GM12878 (cell line): ENCODE measurements at regions not wholly inside any gene's neighbourhood (a gene's known extent, or its start where the extent isn't known, plus 50 kb on each side); places are given as distances from the start of the nearest gene placed in this dataset.

Source experiments
- ATAC-seq: fragments of 200-7000 bp; cut with Tn5 transposase; 3 replicates; pipeline ENCODE4 v1.9.1; 2020; ENCODE audit warnings: mild to moderate bottlenecking, moderate library complexity
- BruUV-seq: library from RNA; stranded (reverse); fragments of 400-500 nt; replicated peaks from 2 replicates; lab custom pipeline; 2021; lab: Mats Ljungman, UMichigan
- CTCF ChIA-PET: fragments of 300-600 bp; sonication (Branson Sonifier 250); formaldehyde crosslinking; extraction: SDS; loops from one replicate; lab custom pipeline; 2021; ENCODE audit warnings: inconsistent platforms; lab: Yijun Ruan, JAX
- POLR2A ChIA-PET: fragments of 350-600 bp; formaldehyde crosslinking; extraction: SDS; loops from one replicate; lab custom pipeline; 2021; ENCODE audit warnings: inconsistent platforms; lab: Charles Lee
- RAD21 ChIA-PET: fragments of 300-600 bp; sonication (Branson Sonifier 250); formaldehyde crosslinking; loops from one replicate; lab custom pipeline; 2023; ENCODE audit warnings: antibody characterized with exemption; ENCODE audit not compliant: unreplicated experiment; lab: Charles Lee
- SMC1A ChIA-PET: fragments of 300-600 bp; sonication (Branson Sonifier 250); formaldehyde crosslinking; loops from one replicate; lab custom pipeline; 2023; ENCODE audit not compliant: unreplicated experiment, uncharacterized antibody; lab: Charles Lee
- DNase-seq: peaks from one replicate; pipeline ENCODE4 v3.0.0-alpha.2; 2011; ENCODE audit warnings: low read depth, low spot score
- FAIRE-seq: peaks from 3 replicates; lab custom pipeline; 2011; peaks lifted over from hg19 to GRCh38; lab: Jason Lieb, UNC
- H2AFZ ChIP-seq: 2 replicates; pipeline ENCODE4 v1.6.0; 2011; ENCODE audit warnings: low read depth, low read length, control low read depth; ENCODE audit not compliant: control insufficient read depth
- H3K27ac ChIP-seq: 2 replicates; pipeline ENCODE4 v1.5.1; 2011; ENCODE audit warnings: control low read depth; ENCODE audit not compliant: control insufficient read depth, insufficient read depth
- H3K27me3 ChIP-seq, 2 experiments: replicated peaks in 1 of 2; 2 replicates each; pipeline versions ENCODE4 v1.6.0 to v1.6.1; 2011; ENCODE audit warnings: low read length in 1 of 2; ENCODE audit not compliant: control insufficient read depth in 2 of 2, insufficient read depth in 2 of 2
- H3K36me3 ChIP-seq, 2 experiments: 2 replicates each; pipeline ENCODE4 v1.5.1; 2011; ENCODE audit warnings: low read length in 1 of 2; ENCODE audit not compliant: control insufficient read depth in 2 of 2, insufficient read depth in 2 of 2
- H3K4me1 ChIP-seq: 2 replicates; pipeline ENCODE4 v1.6.1; 2011; ENCODE audit warnings: mild to moderate bottlenecking, low read length, moderate library complexity, mixed read lengths; ENCODE audit not compliant: control insufficient read depth, insufficient read depth
- H3K4me2 ChIP-seq: 2 replicates; pipeline ENCODE4 v1.6.0; 2011; ENCODE audit warnings: control low read depth; ENCODE audit not compliant: control insufficient read depth, insufficient read depth
- H3K4me3 ChIP-seq: fragments of 200-600 bp; sonication (generic); 2 replicates; pipeline ENCODE4 v1.5.1; 2016
- H3K79me2 ChIP-seq: 2 replicates; pipeline ENCODE4 v1.6.0; 2011; ENCODE audit warnings: low read length; ENCODE audit not compliant: control insufficient read depth, insufficient read depth
- H3K9ac ChIP-seq: 2 replicates; pipeline ENCODE4 v1.8.0; 2011; ENCODE audit warnings: low read length, control low read depth, mixed read lengths; ENCODE audit not compliant: control insufficient read depth, insufficient read depth
- H3K9me3 ChIP-seq: replicated peaks from 3 replicates; pipeline ENCODE4 v1.5.1; 2011; ENCODE audit warnings: mild to moderate bottlenecking, low read length; ENCODE audit not compliant: control insufficient read depth, insufficient read depth
- H4K20me1 ChIP-seq: 2 replicates; pipeline ENCODE4 v1.6.0; 2011; ENCODE audit not compliant: control insufficient read depth, insufficient read depth
- BCL11A ChIP-seq: IDR thresholded peaks from 2 replicates; pipeline ENCODE4 v1.6.1; 2011; ENCODE audit warnings: low read depth, low read length
- CBX5 ChIP-seq: sonication (generic); IDR thresholded peaks from 2 replicates; pipeline ENCODE4 v1.6.1; 2016; ENCODE audit warnings: low read depth, moderate library complexity, mild to moderate bottlenecking, inconsistent platforms
- CHD4 ChIP-seq: fragments of 200-600 bp; sonication (generic); IDR thresholded peaks from 2 replicates; pipeline ENCODE4 v1.6.1; 2016; ENCODE audit warnings: mild to moderate bottlenecking
- JUNB ChIP-seq: IDR thresholded peaks from 2 replicates; pipeline ENCODE4 v1.6.1; 2016; ENCODE audit warnings: antibody characterized with exemption, mild to moderate bottlenecking
- NKRF ChIP-seq: fragments of 450-650 bp; conservative IDR thresholded peaks from 2 replicates; pipeline ENCODE4 v1.6.1; 2017; ENCODE audit warnings: mild to moderate bottlenecking, moderate library complexity
- RBBP5 ChIP-seq: fragments of 200-600 bp; sonication (generic); conservative IDR thresholded peaks from 2 replicates; pipeline ENCODE4 v1.6.1; 2016
- SP1 ChIP-seq: IDR thresholded peaks from one replicate; pipeline ENCODE4 v1.6.1; 2011; ENCODE audit warnings: low read depth, low read length
- SPI1 ChIP-seq: IDR thresholded peaks from 2 replicates; pipeline ENCODE4 v1.6.1; 2011; ENCODE audit warnings: low read depth, mild to moderate bottlenecking, low read length, moderate library complexity, borderline replicate concordance; ENCODE audit not compliant: insufficient read depth
- TCF3 ChIP-seq: IDR thresholded peaks from 2 replicates; pipeline ENCODE4 v1.6.1; 2012; ENCODE audit warnings: low read depth, mild to moderate bottlenecking, low read length, borderline replicate concordance; ENCODE audit not compliant: insufficient read depth
- USF2 ChIP-seq: IDR thresholded peaks from 2 replicates; pipeline ENCODE4 v1.6.1; 2011; ENCODE audit warnings: low read depth, low read length, improper control_type of control experiment, borderline replicate concordance
- YY1 ChIP-seq: IDR thresholded peaks from 2 replicates; pipeline ENCODE4 v1.6.1; 2011; ENCODE audit warnings: low read depth, mild to moderate bottlenecking, low read length
- ZNF384 ChIP-seq: IDR thresholded peaks from 2 replicates; pipeline ENCODE4 v1.6.1; 2012; ENCODE audit warnings: low read depth, mild to moderate bottlenecking, low read length, improper control_type of control experiment, borderline replicate concordance
- WGBS: methylation state at CpG from one replicate; pipeline ENCODE4 v1.1.6; 2016; ENCODE audit warnings: low lambda C conversion rate; ENCODE audit not compliant: insufficient replicate concordance, insufficient coverage; ENCODE audit errors: missing lambda C conversion rate; 5-methylcytosine and 5-hydroxymethylcytosine counted together
- in situ Hi-C: fragments of 300-500 bp; cut with MboI; formaldehyde crosslinking; loops from 9 replicates; pipeline ENCODE4 v1.14.3; 2018; ENCODE audit warnings: mixed read lengths
- intact Hi-C: fragments of 100-400 bp; cut with micrococcal nuclease; formaldehyde crosslinking; loops from one replicate; pipeline ENCODE4 v1.14.2; 2022; ENCODE audit not compliant: unreplicated experiment
- TF ChIP-seq, protein P1 (sequence below): fragments of 450-650 bp; IDR thresholded peaks from 2 replicates; pipeline ENCODE4 v1.6.1; 2017; ENCODE audit warnings: antibody characterized with exemption, mild to moderate bottlenecking, moderate library complexity

GRCh38 chr2:147137711-147138110 lies 707.1 kb upstream of the ACVR2A start:
- no peak overlapping the region for H3K9ac ChIP-seq
- intact Hi-C loops (no loop called here), in situ Hi-C loops (no loop called here)
- FAIRE-seq (no peak), ATAC-seq (no peak), DNase-seq (no peak)
- no peak overlapping the region for H3K4me3 ChIP-seq
- no peak overlapping the region for H3K4me2 ChIP-seq
- H4K20me1 ChIP-seq, result no peaks in the 10 kb centered on the region
- SMC1A ChIA-PET, result no interaction called here
- RAD21 ChIA-PET, result no interaction called here
- no peaks in the 10 kb centered on the region for H3K36me3 ChIP-seq
- H3K4me1 ChIP-seq, result no peaks in the 10 kb centered on the region
- no TSS peak for BruUV-seq
- H3K27ac ChIP-seq, result no peak overlapping the region
- no peak overlapping the region for H2AFZ ChIP-seq
- no peaks in the 10 kb centered on the region for H3K79me2 ChIP-seq
- 90% methylated on average over 3 of the region's 3 CpGs for WGBS
- POLR2A ChIA-PET, result no interaction called here
- H3K9me3 ChIP-seq, result no peaks in the 10 kb centered on the region
- CTCF ChIA-PET, result interaction anchor here (1.7 kb wide), 1 partner anchor 44 kb away, joined by 3 read pairs; no protein-coding TSS in a partner anchor
- TF ChIP-seq SPI1 (no peak), SP1 (no peak), ZNF384 (no peak), RBBP5 (no peak)
- H3K27me3 ChIP-seq, result no peaks in the 10 kb centered on the region

GRCh38 chr2:147135376-147135775 lies 709.5 kb upstream of the ACVR2A start:
- Histone ChIP-seq H3K27ac (no peak overlapping the region), H3K4me1 (no peaks in the 10 kb centered on the region), H3K4me2 (no peak overlapping the region), H3K4me3 (no peak overlapping the region), H2AFZ (no peak overlapping the region), H3K27me3 (no peaks in the 10 kb centered on the region), H3K79me2 (no peaks in the 10 kb centered on the region), H4K20me1 (no peaks in the 10 kb centered on the region), H3K9me3 (no peaks in the 10 kb centered on the region; the same call in 2 of the 3 replicates), H3K9ac (no peak overlapping the region), H3K36me3 (no peaks in the 10 kb centered on the region)
- ATAC-seq, result no peak
- in situ Hi-C loops, result no loop called here
- no peak for DNase-seq
- ChIA-PET RAD21 (interaction anchor here (0.7 kb wide), 1 partner anchor 20 kb away, joined by 3 read pairs; no protein-coding TSS in a partner anchor), CTCF (interaction anchor here (0.6 kb wide), 1 partner anchor 347 kb away, joined by 6 read pairs; no protein-coding TSS in a partner anchor), POLR2A (no interaction called here), SMC1A (no interaction called here)
- BruUV-seq, result no TSS peak
- FAIRE-seq, result no peak
- 74% methylated on average over 5 of the region's 5 CpGs for WGBS
- intact Hi-C loops, result no loop called here
- TF ChIP-seq JUNB (no peak), BCL11A (no peak), CBX5 (no peak), CHD4 (no peak), NKRF (no peak), USF2 (no peak), TCF3 (no peak), YY1 (no peak)
- TF ChIP-seq, protein P1, sequence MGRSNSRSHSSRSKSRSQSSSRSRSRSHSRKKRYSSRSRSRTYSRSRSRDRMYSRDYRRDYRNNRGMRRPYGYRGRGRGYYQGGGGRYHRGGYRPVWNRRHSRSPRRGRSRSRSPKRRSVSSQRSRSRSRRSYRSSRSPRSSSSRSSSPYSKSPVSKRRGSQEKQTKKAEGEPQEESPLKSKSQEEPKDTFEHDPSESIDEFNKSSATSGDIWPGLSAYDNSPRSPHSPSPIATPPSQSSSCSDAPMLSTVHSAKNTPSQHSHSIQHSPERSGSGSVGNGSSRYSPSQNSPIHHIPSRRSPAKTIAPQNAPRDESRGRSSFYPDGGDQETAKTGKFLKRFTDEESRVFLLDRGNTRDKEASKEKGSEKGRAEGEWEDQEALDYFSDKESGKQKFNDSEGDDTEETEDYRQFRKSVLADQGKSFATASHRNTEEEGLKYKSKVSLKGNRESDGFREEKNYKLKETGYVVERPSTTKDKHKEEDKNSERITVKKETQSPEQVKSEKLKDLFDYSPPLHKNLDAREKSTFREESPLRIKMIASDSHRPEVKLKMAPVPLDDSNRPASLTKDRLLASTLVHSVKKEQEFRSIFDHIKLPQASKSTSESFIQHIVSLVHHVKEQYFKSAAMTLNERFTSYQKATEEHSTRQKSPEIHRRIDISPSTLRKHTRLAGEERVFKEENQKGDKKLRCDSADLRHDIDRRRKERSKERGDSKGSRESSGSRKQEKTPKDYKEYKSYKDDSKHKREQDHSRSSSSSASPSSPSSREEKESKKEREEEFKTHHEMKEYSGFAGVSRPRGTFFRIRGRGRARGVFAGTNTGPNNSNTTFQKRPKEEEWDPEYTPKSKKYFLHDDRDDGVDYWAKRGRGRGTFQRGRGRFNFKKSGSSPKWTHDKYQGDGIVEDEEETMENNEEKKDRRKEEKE, result no peak
